ENCODE measurements at regions not wholly inside any gene's neighbourhood (a gene's known extent, or its start where the extent isn't known, plus 50 kb on each side); places are given as distances from the start of the nearest gene placed in this dataset.
"Not testable (repeated sequence)": the region's sequence is repeated elsewhere in the genome, so short reads cannot be mapped to it uniquely, and the experiment has no call there.

- Mint-ChIP-seq H3K4me1 (no peaks in the 10 kb centered on the region), H3K4me3 (no peak overlapping the region), H3K36me3 (ENCODE audit: low read depth) (no peaks in the 10 kb centered on the region), H3K27me3 (ENCODE audit: low read depth) (no peaks in the 10 kb centered on the region), H3K9me3 (peaks cover 9% of the 10 kb centered on the region), H3K27ac (ENCODE audit: unreplicated experiment) (no peak overlapping the region)
- no peak for TF ChIP-seq CTCF (conservative IDR thresholded peaks at IDR 0.05)
- DNase-seq (ENCODE audit: low read depth, low spot score): no peak
Measured at GRCh38 chr3:74904646-74905045, 290.2 kb upstream of the CNTN3 start.

GRCh38 chr3:74899796-74900516 lies 285.5 kb upstream of the CNTN3 start:
- not testable (repeated sequence) for H3K27me3 Mint-ChIP-seq (ENCODE audit: low read depth); H3K4me3 Mint-ChIP-seq; H3K9me3 Mint-ChIP-seq; H3K27ac Mint-ChIP-seq (ENCODE audit: unreplicated experiment); DNase-seq (ENCODE audit: low read depth, low spot score); H3K36me3 Mint-ChIP-seq (ENCODE audit: low read depth); H3K4me1 Mint-ChIP-seq

GRCh38 chr3:74897006-74897405 lies 282.5 kb upstream of the CNTN3 start:
- Mint-ChIP-seq H3K4me3 (no peak overlapping the region), H3K4me1 (no peaks in the 10 kb centered on the region), H3K27me3 (ENCODE audit: low read depth) (no peaks in the 10 kb centered on the region), H3K9me3 (peaks cover 3% of the 10 kb centered on the region), H3K27ac (ENCODE audit: unreplicated experiment) (no peak overlapping the region), H3K36me3 (ENCODE audit: low read depth) (no peaks in the 10 kb centered on the region)
- TF ChIP-seq CTCF (conservative IDR thresholded peaks at IDR 0.05): peak; percentile 52
- DNase-seq (ENCODE audit: low read depth, low spot score): no peak

GRCh38 chr3:74891312-74891711 lies 276.9 kb upstream of the CNTN3 start:
- no peak for TF ChIP-seq CTCF (conservative IDR thresholded peaks at IDR 0.05)
- H3K27ac Mint-ChIP-seq (ENCODE audit: unreplicated experiment): no peak overlapping the region
- no peaks in the 10 kb centered on the region for H3K4me1 Mint-ChIP-seq
- H3K27me3 Mint-ChIP-seq (ENCODE audit: low read depth): no peaks in the 10 kb centered on the region
- peaks cover 4% of the 10 kb centered on the region for H3K9me3 Mint-ChIP-seq
- no peak overlapping the region for H3K4me3 Mint-ChIP-seq
- no peak for DNase-seq (ENCODE audit: low read depth, low spot score)
- no peaks in the 10 kb centered on the region for H3K36me3 Mint-ChIP-seq (ENCODE audit: low read depth)

GRCh38 chr3:74883690-74884089 lies 269.2 kb upstream of the CNTN3 start:
- H3K9me3 Mint-ChIP-seq: peaks cover 6% of the 10 kb centered on the region
- TF ChIP-seq CTCF (conservative IDR thresholded peaks at IDR 0.05): peak; percentile 52
- H3K4me3 Mint-ChIP-seq: no peak overlapping the region
- no peaks in the 10 kb centered on the region for H3K4me1 Mint-ChIP-seq
- no peak for DNase-seq (ENCODE audit: low read depth, low spot score)
- H3K27ac Mint-ChIP-seq (ENCODE audit: unreplicated experiment): no peak overlapping the region
- H3K27me3 Mint-ChIP-seq (ENCODE audit: low read depth): peaks cover 5% of the 10 kb centered on the region
- no peaks in the 10 kb centered on the region for H3K36me3 Mint-ChIP-seq (ENCODE audit: low read depth)

- Mint-ChIP-seq H3K36me3 (ENCODE audit: low read depth) (no peaks in the 10 kb centered on the region), H3K27ac (ENCODE audit: unreplicated experiment) (no peak overlapping the region), H3K4me3 (no peak overlapping the region), H3K9me3 (peaks cover 4% of the 10 kb centered on the region), H3K27me3 (ENCODE audit: low read depth) (peaks cover 5% of the 10 kb centered on the region), H3K4me1 (no peaks in the 10 kb centered on the region)
- no peak for DNase-seq (ENCODE audit: low read depth, low spot score)
- no peak for TF ChIP-seq CTCF (conservative IDR thresholded peaks at IDR 0.05)
Measured at GRCh38 chr3:74883222-74883621, 268.8 kb upstream of the CNTN3 start.
